ENCODE measurements at regions not wholly inside any gene's neighbourhood (a gene's known extent, or its start where the extent isn't known, plus 50 kb on each side); places are given as distances from the start of the nearest gene placed in this dataset.

- BruUV-seq (replicated peaks): no TSS peak
- ChIA-PET POLR2A (no interaction called here), RAD21 (ENCODE audit: unreplicated experiment) (no interaction called here), SMC1A (ENCODE audit: uncharacterized antibody, unreplicated experiment) (no interaction called here), CTCF (interaction anchor here (1.0 kb wide), 1 partner anchor 10 kb away, joined by 3 read pairs; no protein-coding TSS in a partner anchor)
- Histone ChIP-seq H3K4me1 (ENCODE audit: control insufficient read depth, insufficient read depth, low read length) (no peaks in the 10 kb centered on the region), H3K4me3 (no peak overlapping the region), H4K20me1 (ENCODE audit: control insufficient read depth, insufficient read depth) (no peaks in the 10 kb centered on the region), H3K27ac (ENCODE audit: control insufficient read depth, insufficient read depth) (no peak overlapping the region), H2AFZ (ENCODE audit: control insufficient read depth, low read depth, low read length) (no peak overlapping the region), H3K9ac (ENCODE audit: control insufficient read depth, insufficient read depth, low read length) (no peak overlapping the region), H3K9me3 (replicated peaks; ENCODE audit: control insufficient read depth, insufficient read depth, low read length) (no peaks in the 10 kb centered on the region), H3K36me3 (ENCODE audit: control insufficient read depth in 2 of 2, insufficient read depth in 2 of 2, low read length in 1 of 2) (no peaks in the 10 kb centered on the region), H3K4me2 (ENCODE audit: control insufficient read depth, insufficient read depth) (no peak overlapping the region), H3K27me3 (replicated peaks in 1 of 2; ENCODE audit: control insufficient read depth in 2 of 2, insufficient read depth in 2 of 2, low read length in 1 of 2) (no peaks in the 10 kb centered on the region), H3K79me2 (ENCODE audit: control insufficient read depth, insufficient read depth, low read length) (no peaks in the 10 kb centered on the region)
- intact Hi-C loops (cut with micrococcal nuclease; ENCODE audit: unreplicated experiment) (no loop called here), in situ Hi-C loops (cut with MboI) (no loop called here)
- WGBS (ENCODE audit: insufficient coverage, insufficient replicate concordance, low lambda C conversion rate, missing lambda C conversion rate): 21% methylated on average over 5 of the region's 5 CpGs
- ATAC-seq (no peak), DNase-seq (ENCODE audit: low read depth, low spot score) (no peak), FAIRE-seq (no peak)
- TF ChIP-seq BMI1 (IDR thresholded peaks at IDR 0.05; ENCODE audit: borderline replicate concordance): no peak
- TF ChIP-seq HSF1 (IDR thresholded peaks at IDR 0.05; ENCODE audit: low read depth, low read length): no peak
- TF ChIP-seq SMC3 (IDR thresholded peaks at IDR 0.05; ENCODE audit: borderline replicate concordance, low read length): no peak
- no peak for TF ChIP-seq FOXM1 (IDR thresholded peaks at IDR 0.05; ENCODE audit: low read depth, low read length)
- TF ChIP-seq ZNF217 (IDR thresholded peaks at IDR 0.05): no peak
- TF ChIP-seq NFXL1 (IDR thresholded peaks at IDR 0.05; ENCODE audit: borderline replicate concordance): no peak
- TF ChIP-seq REST (IDR thresholded peaks at IDR 0.05; ENCODE audit: low read depth, low read length): no peak
- TF ChIP-seq HDGF (IDR thresholded peaks at IDR 0.05): no peak
- TF ChIP-seq HDAC6 (IDR thresholded peaks at IDR 0.05; ENCODE audit: unreplicated experiment): no peak
- no peak for TF ChIP-seq ZNF24 (IDR thresholded peaks at IDR 0.05)
- no peak for TF ChIP-seq USF1 (IDR thresholded peaks at IDR 0.05; ENCODE audit: borderline replicate concordance, extremely low read length, insufficient read depth, low read depth, low read length)
- no peak for TF ChIP-seq RUNX3 (IDR thresholded peaks at IDR 0.05; ENCODE audit: low read length)
- TF ChIP-seq NKRF (conservative IDR thresholded peaks at IDR 0.05): no peak
- TF ChIP-seq ZZZ3 (IDR thresholded peaks at IDR 0.05; ENCODE audit: control insufficient read depth, insufficient read length, low read depth): no peak
Measured at GRCh38 chr5:163626904-163627434, 121.5 kb downstream of the MAT2B start.

Measured in GM12878 (cell line).